K562 (cell line): ENCODE measurements at regions not wholly inside any gene's neighbourhood (a gene's known extent, or its start where the extent isn't known, plus 50 kb on each side); places are given as distances from the start of the nearest gene placed in this dataset.

Source experiments
- ATAC-seq: fragments of 200-7000 bp; cut with Tn5 transposase; 3 replicates; pipeline ENCODE4 v1.9.1; 2020; ENCODE audit warnings: moderate library complexity
- BruUV-seq: library from RNA; stranded (reverse); fragments of 400-500 nt; replicated peaks from 2 replicates; lab custom pipeline; 2021; lab: Mats Ljungman, UMichigan
- CTCF ChIA-PET: fragments of 300-600 bp; formaldehyde crosslinking; extraction: SDS; loops from one replicate; lab custom pipeline; 2021; ENCODE audit warnings: low intra/inter-chr PET ratio; lab: Yijun Ruan, JAX
- POLR2A ChIA-PET: fragments of 300-600, 350-650 bp; sonication (Branson Sonifier 250); formaldehyde crosslinking; extraction: SDS; loops from one replicate; lab custom pipeline; 2021; ENCODE audit warnings: antibody characterized with exemption, inconsistent platforms; lab: Yijun Ruan, JAX
- DNase-seq, 4 experiments: peaks; one replicate each; pipeline versions ENCODE4 v3.0.0 to v3.0.0-alpha.2; 2011 to 2018; ENCODE audit warnings: low spot score in 3 of 4, mixed read lengths in 3 of 4; ENCODE audit errors: extremely low read depth in 1 of 4
- FAIRE-seq: peaks from 2 replicates; lab custom pipeline; 2011; peaks lifted over from hg19 to GRCh38; lab: Jason Lieb, UNC
- H2AFZ ChIP-seq: 2 replicates; pipeline ENCODE4 v1.6.0; 2011; ENCODE audit warnings: low read depth, low read length, control low read depth, inconsistent platforms
- H3K27ac ChIP-seq: fragments of 200-600 bp; 3 replicates; pipeline ENCODE4 v1.8.0; 2011; ENCODE audit warnings: low read depth, mild to moderate bottlenecking, control low read depth, inconsistent platforms, low read length, moderate library complexity, mixed read lengths; ENCODE audit errors: extremely low read depth
- H3K27me3 ChIP-seq, 2 experiments: fragments of 300-600 bp in 1 of 2; 2 replicates in 1 of 2; 3 replicates in 1 of 2; pipeline versions ENCODE4 v1.6.0 to v1.8.0; 2011; ENCODE audit warnings: inconsistent platforms in 2 of 2, low read length in 2 of 2, mild to moderate bottlenecking in 1 of 2, mixed read lengths in 1 of 2, moderate library complexity in 1 of 2; ENCODE audit not compliant: control insufficient read depth in 2 of 2, insufficient read depth in 2 of 2
- H3K36me3 ChIP-seq: fragments of 300-600 bp; 3 replicates; pipeline ENCODE4 v1.8.0; 2011; ENCODE audit warnings: mild to moderate bottlenecking, low read length, inconsistent platforms; ENCODE audit not compliant: control insufficient read depth, insufficient read depth
- H3K4me1 ChIP-seq, 2 experiments: fragments of 200-600 bp in 1 of 2; replicated peaks in 1 of 2; 2 replicates in 1 of 2; 3 replicates in 1 of 2; pipeline versions ENCODE4 v1.5.1 to v1.8.0; 2011; ENCODE audit warnings: inconsistent platforms in 2 of 2, low read length in 2 of 2, mild to moderate bottlenecking in 1 of 2, mixed read lengths in 1 of 2, moderate library complexity in 1 of 2; ENCODE audit not compliant: control insufficient read depth in 2 of 2, insufficient read depth in 2 of 2
- H3K4me2 ChIP-seq: 2 replicates; pipeline ENCODE4 v1.6.1; 2011; ENCODE audit warnings: low read length, control low read depth, inconsistent platforms, mixed read lengths; ENCODE audit not compliant: insufficient read depth
- H3K4me3 ChIP-seq: fragments of 200-600 bp; sonication (generic), shearing (Covaris generic); 2 replicates; pipeline ENCODE4 v1.5.1; 2016; ENCODE audit warnings: control low read depth, inconsistent platforms
- H3K79me2 ChIP-seq: fragments of 200-600 bp; 3 replicates; pipeline ENCODE4 v1.8.0; 2011; ENCODE audit warnings: low read length, inconsistent platforms; ENCODE audit not compliant: control insufficient read depth, insufficient read depth
- H3K9ac ChIP-seq, 2 experiments: 2 replicates each; pipeline versions ENCODE4 v1.6.0 to v1.6.1; 2011; ENCODE audit warnings: low read depth in 2 of 2, low read length in 2 of 2, control low read depth in 1 of 2, inconsistent platforms in 1 of 2, mild to moderate bottlenecking in 1 of 2, mixed read lengths in 1 of 2; ENCODE audit not compliant: insufficient read depth in 1 of 2
- H3K9me1 ChIP-seq: one replicate; pipeline ENCODE4 v1.6.0; 2011; ENCODE audit warnings: inconsistent platforms, mild to moderate bottlenecking, low read length, moderate library complexity; ENCODE audit not compliant: control insufficient read depth, insufficient read depth
- H3K9me3 ChIP-seq: replicated peaks from 2 replicates; pipeline ENCODE4 v1.5.1; 2011; ENCODE audit warnings: low read depth, low read length, inconsistent platforms; ENCODE audit not compliant: control insufficient read depth, insufficient read depth
- H4K20me1 ChIP-seq: replicated peaks from 2 replicates; pipeline ENCODE4 v1.6.1; 2011; ENCODE audit warnings: low read length, inconsistent platforms, mixed read lengths; ENCODE audit not compliant: control insufficient read depth, insufficient read depth
- CBX5 ChIP-seq: IDR thresholded peaks from 2 replicates; pipeline ENCODE4 v1.6.1; 2014; ENCODE audit warnings: low read depth, borderline replicate concordance
- EHMT2 ChIP-seq: fragments of 450-650 bp; IDR thresholded peaks from 2 replicates; pipeline ENCODE4 v1.6.1; 2018; ENCODE audit warnings: antibody characterized with exemption
- ELF4 ChIP-seq: fragments of 450-650 bp; formaldehyde crosslinking; IDR thresholded peaks from 2 replicates; pipeline ENCODE4 v1.4.0; 2022; ENCODE audit warnings: missing genetic modification characterization
- ESRRA ChIP-seq: fragments of 450-650 bp; IDR thresholded peaks from 2 replicates; pipeline ENCODE4 v1.6.1; 2014; ENCODE audit warnings: low read depth, mild to moderate bottlenecking, moderate library complexity, borderline replicate concordance
- POLR2G ChIP-seq: fragments of 200-400 bp; formaldehyde crosslinking; IDR thresholded peaks from 2 replicates; pipeline ENCODE4 v1.6.1; 2017; ENCODE audit warnings: low read depth, mild to moderate bottlenecking, antibody characterized with exemption, low read length, moderate library complexity
- ZNF224 ChIP-seq: sonication (generic); formaldehyde crosslinking; IDR thresholded peaks from 2 replicates; pipeline ENCODE4 v1.8.0; 2022; ENCODE audit warnings: mild to moderate bottlenecking, missing genetic modification reagents
- ZNF77 ChIP-seq: fragments of 250-450 bp; sonication (Bioruptor Pico); IDR thresholded peaks from 2 replicates; pipeline ENCODE4 v1.5.0; 2020
- ZNF780A ChIP-seq: fragments of 250-450 bp; sonication (Bioruptor Pico); IDR thresholded peaks from 2 replicates; pipeline ENCODE4 v1.5.0; 2021; ENCODE audit warnings: mild to moderate bottlenecking
- ZSCAN32 ChIP-seq: fragments of 450-650 bp; formaldehyde crosslinking; IDR thresholded peaks from 2 replicates; pipeline ENCODE4 v1.4.0; 2020; ENCODE audit warnings: mild to moderate bottlenecking, moderate library complexity
- WGBS: fragments of 100-300 bp; shearing (Covaris generic); methylation state at CpG from one replicate; pipeline ENCODE4 v1.1.6; 2016; ENCODE audit warnings: low coverage, mixed read lengths; ENCODE audit not compliant: insufficient coverage; ENCODE audit errors: missing lambda C conversion rate; 5-methylcytosine and 5-hydroxymethylcytosine counted together
- in situ Hi-C: fragments of 300-500 bp; cut with MboI; formaldehyde crosslinking; loops from 4 replicates; pipeline ENCODE4 v1.15.0; 2018; ENCODE audit warnings: inconsistent platforms, mixed read lengths
- intact Hi-C: fragments of 100-400 bp; cut with micrococcal nuclease; formaldehyde crosslinking; loops from 2 replicates; pipeline ENCODE4 v1.14.2; 2022
- TF ChIP-seq, protein P1 (sequence below): fragments of 250-450 bp; sonication (Bioruptor Pico); IDR thresholded peaks from 2 replicates; pipeline ENCODE4 v1.9.0; 2021; ENCODE audit warnings: mild to moderate bottlenecking, inconsistent platforms
- TF ChIP-seq, protein P2 (sequence below): fragments of 450-650 bp; formaldehyde crosslinking; IDR thresholded peaks from 2 replicates; pipeline ENCODE4 v1.4.0; 2020; ENCODE audit warnings: mild to moderate bottlenecking, moderate library complexity

DNA sequence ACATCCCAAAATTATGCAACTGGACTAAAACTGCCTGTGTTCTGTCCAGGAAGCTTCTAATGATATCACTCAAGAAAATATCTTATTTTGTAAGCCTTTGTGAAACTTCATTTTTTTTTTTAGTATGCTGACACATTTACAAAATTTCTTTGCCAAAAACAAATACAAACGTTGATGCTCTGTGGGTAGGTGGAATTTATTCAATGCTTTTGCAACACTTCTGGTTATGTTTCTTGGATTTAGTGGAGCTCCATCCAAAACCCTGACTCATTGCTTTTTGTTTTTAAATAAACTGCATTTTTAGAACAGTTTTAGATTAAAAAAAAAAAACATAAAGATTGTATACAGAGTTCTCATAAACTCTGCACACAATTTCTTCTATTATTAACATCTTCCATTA, 250.9 kb upstream of the MAOA start:
- Histone ChIP-seq H3K27me3 (no peaks in the 10 kb centered on the region), H3K36me3 (no peaks in the 10 kb centered on the region), H3K9ac (no peak overlapping the region), H4K20me1 (no peaks in the 10 kb centered on the region), H2AFZ (no peak overlapping the region), H3K9me1 (no peaks in the 10 kb centered on the region)
- no peak for ATAC-seq
- CTCF ChIA-PET: no interaction called here
- in situ Hi-C loops: no loop called here
- no peak for TF ChIP-seq ZNF224 (CRISPR knock-in tag)
- TF ChIP-seq, protein P1, sequence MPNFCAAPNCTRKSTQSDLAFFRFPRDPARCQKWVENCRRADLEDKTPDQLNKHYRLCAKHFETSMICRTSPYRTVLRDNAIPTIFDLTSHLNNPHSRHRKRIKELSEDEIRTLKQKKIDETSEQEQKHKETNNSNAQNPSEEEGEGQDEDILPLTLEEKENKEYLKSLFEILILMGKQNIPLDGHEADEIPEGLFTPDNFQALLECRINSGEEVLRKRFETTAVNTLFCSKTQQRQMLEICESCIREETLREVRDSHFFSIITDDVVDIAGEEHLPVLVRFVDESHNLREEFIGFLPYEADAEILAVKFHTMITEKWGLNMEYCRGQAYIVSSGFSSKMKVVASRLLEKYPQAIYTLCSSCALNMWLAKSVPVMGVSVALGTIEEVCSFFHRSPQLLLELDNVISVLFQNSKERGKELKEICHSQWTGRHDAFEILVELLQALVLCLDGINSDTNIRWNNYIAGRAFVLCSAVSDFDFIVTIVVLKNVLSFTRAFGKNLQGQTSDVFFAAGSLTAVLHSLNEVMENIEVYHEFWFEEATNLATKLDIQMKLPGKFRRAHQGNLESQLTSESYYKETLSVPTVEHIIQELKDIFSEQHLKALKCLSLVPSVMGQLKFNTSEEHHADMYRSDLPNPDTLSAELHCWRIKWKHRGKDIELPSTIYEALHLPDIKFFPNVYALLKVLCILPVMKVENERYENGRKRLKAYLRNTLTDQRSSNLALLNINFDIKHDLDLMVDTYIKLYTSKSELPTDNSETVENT (CRISPR knock-in tag): no peak
- no peak for TF ChIP-seq POLR2G
- no peak for TF ChIP-seq ELF4 (CRISPR knock-in tag)
- TF ChIP-seq, protein P2, sequence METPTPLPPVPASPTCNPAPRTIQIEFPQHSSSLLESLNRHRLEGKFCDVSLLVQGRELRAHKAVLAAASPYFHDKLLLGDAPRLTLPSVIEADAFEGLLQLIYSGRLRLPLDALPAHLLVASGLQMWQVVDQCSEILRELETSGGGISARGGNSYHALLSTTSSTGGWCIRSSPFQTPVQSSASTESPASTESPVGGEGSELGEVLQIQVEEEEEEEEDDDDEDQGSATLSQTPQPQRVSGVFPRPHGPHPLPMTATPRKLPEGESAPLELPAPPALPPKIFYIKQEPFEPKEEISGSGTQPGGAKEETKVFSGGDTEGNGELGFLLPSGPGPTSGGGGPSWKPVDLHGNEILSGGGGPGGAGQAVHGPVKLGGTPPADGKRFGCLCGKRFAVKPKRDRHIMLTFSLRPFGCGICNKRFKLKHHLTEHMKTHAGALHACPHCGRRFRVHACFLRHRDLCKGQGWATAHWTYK (CRISPR knock-in tag): no peak
- no peak for TF ChIP-seq ZNF77 (CRISPR knock-in tag)
- TF ChIP-seq EHMT2: no peak
- no peak for TF ChIP-seq ZSCAN32 (CRISPR knock-in tag)
- TF ChIP-seq ESRRA: no peak
- no peak for TF ChIP-seq ZNF780A (CRISPR knock-in tag)
- no peak for TF ChIP-seq CBX5
- TF ChIP-seq, all 486 proteins: peak for 0
- FAIRE-seq (no peak), DNase-seq (no peak)
- Histone ChIP-seq H3K4me3 (no peak overlapping the region), H3K4me1 (no peaks in the 10 kb centered on the region), H3K27ac (no peak overlapping the region), H3K79me2 (no peaks in the 10 kb centered on the region), H3K4me2 (no peak overlapping the region), H3K9me3 (no peaks in the 10 kb centered on the region)
- no TSS peak for BruUV-seq
- intact Hi-C loops: no loop called here
- WGBS: 13% methylated on average over 1 of the region's 1 CpG
- POLR2A ChIA-PET: no interaction called here
